GM12878 (cell line): ENCODE measurements at regions not wholly inside any gene's neighbourhood (a gene's known extent, or its start where the extent isn't known, plus 50 kb on each side); places are given as distances from the start of the nearest gene placed in this dataset.

Source experiments
- CEBPB ChIP-seq, 2 experiments: fragments of 150-350 bp in 1 of 2; IDR thresholded peaks; 2 replicates each; pipeline ENCODE4 v1.6.1; 2012 to 2014; ENCODE audit warnings: low read depth in 2 of 2, low read length in 2 of 2, borderline replicate concordance in 1 of 2, inconsistent platforms in 1 of 2
- CHD2 ChIP-seq: IDR thresholded peaks from 2 replicates; pipeline ENCODE4 v1.6.1; 2011; ENCODE audit warnings: low read depth, low read length, improper control_type of control experiment, borderline replicate concordance
- CTCF ChIP-seq, 3 experiments: IDR thresholded peaks in 2 of 3; conservative IDR thresholded peaks in 1 of 3; 2 replicates each; pipeline ENCODE4 v1.5.1; 2011; ENCODE audit warnings: low read depth in 3 of 3, low read length in 3 of 3, mild to moderate bottlenecking in 3 of 3, control low read depth in 2 of 3, moderate library complexity in 2 of 3, inconsistent platforms in 1 of 3, mixed read lengths in 1 of 3; ENCODE audit not compliant: control insufficient read depth in 2 of 3, insufficient read depth in 1 of 3; ENCODE audit errors: extremely low read depth in 1 of 3
- EZH2 ChIP-seq: IDR thresholded peaks from 2 replicates; pipeline ENCODE4 v1.6.1; 2012; ENCODE audit warnings: low read depth, mild to moderate bottlenecking, control low read depth, inconsistent platforms, low read length, borderline replicate concordance; ENCODE audit not compliant: control insufficient read depth
- FOXM1 ChIP-seq: IDR thresholded peaks from 2 replicates; pipeline ENCODE4 v1.6.1; 2012; ENCODE audit warnings: low read depth, mild to moderate bottlenecking, inconsistent platforms, low read length, moderate library complexity
- KDM1A ChIP-seq: fragments of 200-600 bp; sonication (generic); IDR thresholded peaks from 2 replicates; pipeline ENCODE4 v1.6.1; 2016; ENCODE audit warnings: borderline replicate concordance
- MAX ChIP-seq: IDR thresholded peaks from 2 replicates; pipeline ENCODE4 v1.6.1; 2012; ENCODE audit warnings: low read depth, low read length, improper control_type of control experiment
- RAD21 ChIP-seq: IDR thresholded peaks from 2 replicates; pipeline ENCODE4 v1.6.1; 2011; ENCODE audit warnings: mild to moderate bottlenecking, low read depth, low read length, moderate library complexity; ENCODE audit not compliant: insufficient read depth
- STAT1 ChIP-seq: fragments of 450-650 bp; conservative IDR thresholded peaks from 2 replicates; pipeline ENCODE4 v1.6.1; 2014; ENCODE audit warnings: antibody characterized with exemption, mild to moderate bottlenecking
- TCF12 ChIP-seq: IDR thresholded peaks from 2 replicates; pipeline ENCODE4 v1.6.1; 2011; ENCODE audit warnings: low read depth, mild to moderate bottlenecking, low read length

- TF ChIP-seq EZH2 = no peak
- no peak for TF ChIP-seq MAX
- TF ChIP-seq CTCF (IDR thresholded peaks at IDR 0.05 in 2 of 3, conservative IDR thresholded peaks at IDR 0.05 in 1 of 3; ENCODE audit: control insufficient read depth in 2 of 3, extremely low read depth in 1 of 3, insufficient read depth in 1 of 3, low read depth in 3 of 3, low read length in 3 of 3) = no peak
- TF ChIP-seq RAD21 = no peak
- TF ChIP-seq CEBPB (IDR thresholded peaks at IDR 0.05; ENCODE audit: borderline replicate concordance in 1 of 2, low read depth in 2 of 2, low read length in 2 of 2) = no peak
- TF ChIP-seq STAT1 = no peak
- TF ChIP-seq TCF12 = no peak
- TF ChIP-seq FOXM1 = no peak
- TF ChIP-seq CHD2 = no peak
- TF ChIP-seq KDM1A = no peak
These were observed 61.7 kb downstream of the HDGFL1 start for GRCh38 chr6:22631091-22631490.
